H1 (cell line): ENCODE measurements at regions not wholly inside any gene's neighbourhood (a gene's known extent, or its start where the extent isn't known, plus 50 kb on each side); places are given as distances from the start of the nearest gene placed in this dataset.

Experiments used
- CREB1 ChIP-seq: IDR thresholded peaks from 2 replicates; pipeline ENCODE4 v1.6.1; 2012; ENCODE audit warnings: inconsistent platforms
- EZH2 ChIP-seq: fragments of 200-600 bp; sonication (generic); IDR thresholded peaks from 2 replicates; pipeline ENCODE4 v1.7.1; 2012; ENCODE audit warnings: low read depth, mild to moderate bottlenecking, moderate library complexity, low read length, inconsistent platforms; ENCODE audit not compliant: severe bottlenecking
- POLR2A ChIP-seq, 2 experiments: IDR thresholded peaks; 1 replicate in 1 of 2; 2 replicates in 1 of 2; pipeline ENCODE4 v1.6.1; 2011; ENCODE audit warnings: low read depth in 2 of 2, low read length in 2 of 2, mild to moderate bottlenecking in 2 of 2; ENCODE audit errors: control extremely low read depth in 1 of 2
- SRF ChIP-seq: IDR thresholded peaks from 2 replicates; pipeline ENCODE4 v1.6.1; 2011; ENCODE audit warnings: mild to moderate bottlenecking, low read depth, low read length, moderate library complexity
- SUZ12 ChIP-seq: fragments of 200-600 bp; sonication (generic); IDR thresholded peaks from 2 replicates; pipeline ENCODE4 v1.6.1; 2012; ENCODE audit warnings: mild to moderate bottlenecking, inconsistent platforms, low read length, moderate library complexity, mixed read lengths
- TBP ChIP-seq: IDR thresholded peaks from 2 replicates; pipeline ENCODE4 v1.6.1; 2011; ENCODE audit warnings: low read depth, low read length, improper control_type of control experiment
- ZNF274 ChIP-seq: IDR thresholded peaks from 2 replicates; pipeline ENCODE4 v1.7.0; 2012; ENCODE audit warnings: low read length, borderline replicate concordance; ENCODE audit errors: extremely low read depth
- TF ChIP-seq, protein P1 (sequence below), 3 experiments: IDR thresholded peaks; 1 replicate in 2 of 3; 2 replicates in 1 of 3; pipeline versions ENCODE4 v1.5.1 to v1.6.1; 2011; ENCODE audit warnings: low read length in 3 of 3, mild to moderate bottlenecking in 3 of 3, inconsistent platforms in 2 of 3, low read depth in 1 of 3, moderate library complexity in 1 of 3; ENCODE audit not compliant: insufficient read depth in 1 of 3; ENCODE audit errors: control extremely low read depth in 1 of 3

GRCh38 chr3:79910337-79910736 is 142.5 kb upstream of the ROBO1 start:
- TF ChIP-seq POLR2A (IDR thresholded peaks at IDR 0.05; ENCODE audit: control extremely low read depth in 1 of 2, low read depth in 2 of 2, low read length in 2 of 2) (no peak), CREB1 (no peak), SUZ12 (no peak), EZH2 (no peak), TBP (no peak), SRF (no peak), ZNF274 (no peak)
- TF ChIP-seq, protein P1, sequence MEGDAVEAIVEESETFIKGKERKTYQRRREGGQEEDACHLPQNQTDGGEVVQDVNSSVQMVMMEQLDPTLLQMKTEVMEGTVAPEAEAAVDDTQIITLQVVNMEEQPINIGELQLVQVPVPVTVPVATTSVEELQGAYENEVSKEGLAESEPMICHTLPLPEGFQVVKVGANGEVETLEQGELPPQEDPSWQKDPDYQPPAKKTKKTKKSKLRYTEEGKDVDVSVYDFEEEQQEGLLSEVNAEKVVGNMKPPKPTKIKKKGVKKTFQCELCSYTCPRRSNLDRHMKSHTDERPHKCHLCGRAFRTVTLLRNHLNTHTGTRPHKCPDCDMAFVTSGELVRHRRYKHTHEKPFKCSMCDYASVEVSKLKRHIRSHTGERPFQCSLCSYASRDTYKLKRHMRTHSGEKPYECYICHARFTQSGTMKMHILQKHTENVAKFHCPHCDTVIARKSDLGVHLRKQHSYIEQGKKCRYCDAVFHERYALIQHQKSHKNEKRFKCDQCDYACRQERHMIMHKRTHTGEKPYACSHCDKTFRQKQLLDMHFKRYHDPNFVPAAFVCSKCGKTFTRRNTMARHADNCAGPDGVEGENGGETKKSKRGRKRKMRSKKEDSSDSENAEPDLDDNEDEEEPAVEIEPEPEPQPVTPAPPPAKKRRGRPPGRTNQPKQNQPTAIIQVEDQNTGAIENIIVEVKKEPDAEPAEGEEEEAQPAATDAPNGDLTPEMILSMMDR (IDR thresholded peaks at IDR 0.05; ENCODE audit: control extremely low read depth in 1 of 3, insufficient read depth in 1 of 3, low read depth in 1 of 3, low read length in 3 of 3), result no peak
